Neural crest cell (in vitro differentiated cells): ENCODE measurements at regions not wholly inside any gene's neighbourhood (a gene's known extent, or its start where the extent isn't known, plus 50 kb on each side); places are given as distances from the start of the nearest gene placed in this dataset.

ENCODE experiments used
- DNase-seq: peaks from one replicate; pipeline ENCODE4 v3.0.0; 2021; ENCODE audit warnings: low read depth, mixed read lengths, low spot score
- H3K27ac Mint-ChIP-seq: one replicate; pipeline ENCODE4 v1.8.0; 2021; ENCODE audit warnings: mild to moderate bottlenecking, mixed read lengths; ENCODE audit not compliant: unreplicated experiment
- H3K27me3 Mint-ChIP-seq: 2 replicates; pipeline ENCODE4 v1.8.0; 2021; ENCODE audit warnings: low read depth, mild to moderate bottlenecking, mixed read lengths
- H3K36me3 Mint-ChIP-seq: 2 replicates; pipeline ENCODE4 v1.8.0; 2021; ENCODE audit warnings: low read depth, mild to moderate bottlenecking, mixed read lengths
- H3K4me1 Mint-ChIP-seq: 2 replicates; pipeline ENCODE4 v1.8.0; 2021; ENCODE audit warnings: mixed read lengths
- H3K4me3 Mint-ChIP-seq: one replicate; pipeline ENCODE4 v1.8.0; 2021; ENCODE audit warnings: mild to moderate bottlenecking, mixed read lengths
- H3K9me3 Mint-ChIP-seq: 2 replicates; pipeline ENCODE4 v1.8.0; 2021; ENCODE audit warnings: mixed read lengths
- CTCF ChIP-seq: fragments of 200-600 bp; sonication (generic); conservative IDR thresholded peaks from 2 replicates; pipeline ENCODE4 v1.5.0; 2021; ENCODE audit warnings: antibody characterized with exemption, mild to moderate bottlenecking

DNA sequence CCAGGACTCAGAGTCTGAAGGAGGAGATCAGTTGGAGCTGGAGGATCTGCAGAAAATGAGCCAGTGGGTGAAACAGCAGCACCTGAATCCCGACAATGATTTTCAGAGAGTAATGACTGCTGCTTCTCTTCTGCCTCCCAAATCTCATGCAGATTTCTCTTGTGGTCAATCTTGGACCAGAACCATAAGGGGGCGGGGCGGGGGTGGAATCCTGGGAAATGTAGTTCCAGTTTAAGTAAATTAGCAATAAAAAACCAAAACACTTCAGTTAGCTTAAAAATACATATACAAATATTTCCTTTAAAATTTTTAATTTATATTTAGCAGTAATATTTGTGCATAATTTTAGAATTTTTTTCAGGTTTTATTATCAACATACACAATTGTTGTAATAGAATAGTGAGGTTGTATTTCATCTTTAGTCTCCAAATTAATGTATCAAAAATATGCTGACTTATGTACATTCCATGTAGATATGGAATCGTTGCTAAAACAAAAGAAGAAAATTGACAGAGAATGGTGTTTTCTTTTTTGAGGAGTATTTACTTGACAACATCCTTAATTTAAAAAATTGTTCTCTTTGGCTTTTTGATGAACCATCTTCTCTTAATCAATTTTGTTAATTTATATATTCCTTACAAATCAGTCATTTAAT is 223.5 kb upstream of the SYT10 start:
- H3K27me3 Mint-ChIP-seq, result no peaks in the 10 kb centered on the region
- no peaks in the 10 kb centered on the region for H3K36me3 Mint-ChIP-seq
- DNase-seq, result no peak
- H3K4me3 Mint-ChIP-seq, result no peak overlapping the region
- H3K4me1 Mint-ChIP-seq, result no peaks in the 10 kb centered on the region
- no peaks in the 10 kb centered on the region for H3K9me3 Mint-ChIP-seq
- TF ChIP-seq CTCF, result no peak
- no peak overlapping the region for H3K27ac Mint-ChIP-seq

- no peaks in the 10 kb centered on the region for H3K4me1 Mint-ChIP-seq
- no peak for TF ChIP-seq CTCF
- H3K36me3 Mint-ChIP-seq, result no peaks in the 10 kb centered on the region
- H3K4me3 Mint-ChIP-seq, result no peak overlapping the region
- H3K9me3 Mint-ChIP-seq, result no peaks in the 10 kb centered on the region
- no peak overlapping the region for H3K27ac Mint-ChIP-seq
- no peaks in the 10 kb centered on the region for H3K27me3 Mint-ChIP-seq
- no peak for DNase-seq
Measured at GRCh38 chr12:33669349-33669748, 229.7 kb upstream of the SYT10 start.

GRCh38 chr12:33670284-33670683 is 230.7 kb upstream of the SYT10 start:
- Mint-ChIP-seq H3K9me3 (no peaks in the 10 kb centered on the region), H3K27ac (no peak overlapping the region), H3K4me3 (no peak overlapping the region), H3K4me1 (peaks cover 5% of the 10 kb centered on the region), H3K27me3 (no peaks in the 10 kb centered on the region), H3K36me3 (no peaks in the 10 kb centered on the region)
- TF ChIP-seq CTCF, result no peak
- DNase-seq, result no peak

DNA sequence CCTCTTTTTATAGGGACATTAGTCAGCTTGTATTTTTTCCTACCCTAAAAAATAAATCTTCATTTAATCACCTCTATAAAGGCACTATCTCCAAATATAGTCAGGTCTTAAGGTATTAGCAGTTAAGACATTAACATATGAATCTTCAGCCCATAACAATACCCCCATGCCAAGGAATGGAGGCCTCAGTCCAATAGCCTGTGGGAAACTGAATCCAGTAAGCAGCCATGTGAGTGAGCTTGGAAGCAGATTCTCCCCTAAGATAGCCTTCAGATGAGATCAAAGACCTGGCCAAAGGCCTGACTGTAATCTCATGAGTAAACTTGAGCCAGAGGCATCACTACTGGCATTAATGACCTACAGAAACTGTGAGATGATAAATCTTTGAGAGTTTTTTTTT is 232.1 kb upstream of the SYT10 start:
- DNase-seq, result no peak
- no peak overlapping the region for H3K4me3 Mint-ChIP-seq
- peaks cover 5% of the 10 kb centered on the region for H3K4me1 Mint-ChIP-seq
- H3K9me3 Mint-ChIP-seq, result no peaks in the 10 kb centered on the region
- no peak overlapping the region for H3K27ac Mint-ChIP-seq
- no peak for TF ChIP-seq CTCF
- no peaks in the 10 kb centered on the region for H3K36me3 Mint-ChIP-seq
- H3K27me3 Mint-ChIP-seq, result no peaks in the 10 kb centered on the region

GRCh38 chr12:33672836-33673577 is 233.4 kb upstream of the SYT10 start:
- Mint-ChIP-seq H3K27ac (no peak overlapping the region), H3K4me3 (no peak overlapping the region), H3K9me3 (no peaks in the 10 kb centered on the region), H3K27me3 (no peaks in the 10 kb centered on the region), H3K36me3 (no peaks in the 10 kb centered on the region), H3K4me1 (peaks cover 5% of the 10 kb centered on the region)
- no peak for DNase-seq
- no peak for TF ChIP-seq CTCF
